Mucosa of gallbladder (tissue), 1 donor: ENCODE measurements at regions not wholly inside any gene's neighbourhood (a gene's known extent, or its start where the extent isn't known, plus 50 kb on each side); places are given as distances from the start of the nearest gene placed in this dataset.

Experiments used
- DNase-seq: peaks from one replicate; pipeline ENCODE4 v3.0.0-alpha.2; 2020; ENCODE audit warnings: low spot score
- donor health status: DM: no; HTN: no; CAD: no.

DNA sequence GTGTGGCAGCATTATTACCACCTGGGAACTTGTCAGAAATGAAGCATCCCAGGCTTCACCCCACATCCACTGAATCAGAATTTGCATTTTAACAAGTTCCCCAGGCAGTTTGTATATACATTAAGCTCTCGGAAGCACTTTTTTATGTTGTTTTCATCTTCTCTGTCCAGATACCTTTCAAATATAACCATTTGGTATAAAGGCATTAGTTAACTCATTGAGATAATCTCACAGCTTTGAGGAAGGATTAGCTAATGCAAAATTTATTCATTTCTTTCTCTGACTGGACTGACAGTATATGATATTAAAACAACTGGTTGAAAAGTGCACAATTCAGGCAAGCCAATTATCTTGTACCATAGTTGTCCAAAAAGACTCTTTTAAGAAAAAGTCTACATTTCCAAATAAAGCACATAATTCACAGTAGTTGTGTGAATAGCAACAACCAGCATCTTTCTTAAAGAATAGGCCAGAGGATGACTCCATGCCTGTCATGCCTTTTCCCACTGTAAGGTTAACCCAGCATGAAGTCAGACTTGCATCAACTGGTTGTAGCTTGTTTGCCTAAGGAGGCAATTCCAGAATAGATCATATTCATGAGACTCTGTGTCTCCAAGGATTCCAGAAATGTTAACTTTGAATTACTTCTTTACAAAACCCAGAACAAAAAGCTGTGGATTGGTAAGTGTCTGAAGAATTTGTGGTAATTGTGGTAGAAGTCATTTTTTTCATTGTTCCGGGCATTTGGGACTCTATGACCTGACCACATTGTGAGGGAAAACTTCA lies 254.3 kb upstream of the SESN3 start:
- DNase-seq = no peak

DNA sequence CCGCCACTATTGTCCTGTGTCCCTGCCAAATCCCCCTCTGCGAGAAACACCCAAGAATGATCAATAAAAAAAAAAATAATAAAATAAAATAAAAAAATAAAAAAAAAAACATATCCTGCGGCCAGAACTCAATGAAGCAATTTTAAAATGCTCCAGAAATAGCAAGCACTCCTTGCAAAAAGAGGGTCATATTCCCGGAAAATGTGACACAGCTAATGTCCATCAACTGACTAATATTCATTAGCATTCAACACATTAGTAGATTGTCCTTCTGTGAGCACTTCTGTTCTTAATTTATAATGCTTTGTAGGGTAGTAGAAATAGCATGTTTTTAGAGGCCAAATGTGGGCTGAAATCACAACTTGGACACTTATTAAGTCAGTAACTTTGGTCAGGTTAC lies 252.3 kb upstream of the SESN3 start:
- DNase-seq = no peak

DNA sequence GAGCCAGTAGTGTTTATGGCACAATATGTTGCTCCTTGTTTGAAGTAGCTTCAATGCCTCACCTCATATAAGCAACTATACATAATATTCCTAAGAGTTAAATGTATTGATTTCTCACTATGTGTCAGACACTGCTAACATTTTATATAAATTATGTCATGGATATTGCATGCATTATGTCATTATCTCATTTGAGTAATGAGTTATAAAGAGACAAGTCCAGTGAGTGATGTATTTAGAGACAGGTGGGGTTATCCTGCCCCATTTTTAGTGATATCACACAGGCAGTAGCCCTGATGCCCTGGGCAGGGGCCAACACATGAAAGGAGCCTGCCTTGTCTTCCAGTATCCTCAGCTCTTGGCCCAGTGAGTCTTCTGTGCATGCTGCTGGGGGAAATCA lies 247.0 kb upstream of the SESN3 start:
- DNase-seq = no peak

DNA sequence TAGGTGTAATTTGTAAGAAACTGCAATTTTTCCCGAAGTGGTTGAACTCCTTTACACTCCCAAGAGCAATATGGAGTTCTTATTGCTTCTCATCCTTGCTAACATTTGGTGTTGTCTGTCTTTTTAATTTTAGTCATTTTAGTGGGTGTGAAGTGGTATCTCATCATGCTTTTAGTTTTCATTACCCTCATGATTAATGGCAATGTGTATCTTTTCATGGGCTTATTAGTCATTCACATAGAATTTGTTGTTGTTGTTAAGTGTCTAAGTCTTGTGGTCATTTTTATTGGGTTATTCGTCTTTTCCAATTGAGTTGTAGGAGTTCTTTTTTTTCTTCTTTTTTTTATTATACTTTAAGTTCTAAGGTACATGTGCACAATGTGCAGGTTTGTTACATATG lies 238.3 kb upstream of the SESN3 start:
- no peak for DNase-seq

DNA sequence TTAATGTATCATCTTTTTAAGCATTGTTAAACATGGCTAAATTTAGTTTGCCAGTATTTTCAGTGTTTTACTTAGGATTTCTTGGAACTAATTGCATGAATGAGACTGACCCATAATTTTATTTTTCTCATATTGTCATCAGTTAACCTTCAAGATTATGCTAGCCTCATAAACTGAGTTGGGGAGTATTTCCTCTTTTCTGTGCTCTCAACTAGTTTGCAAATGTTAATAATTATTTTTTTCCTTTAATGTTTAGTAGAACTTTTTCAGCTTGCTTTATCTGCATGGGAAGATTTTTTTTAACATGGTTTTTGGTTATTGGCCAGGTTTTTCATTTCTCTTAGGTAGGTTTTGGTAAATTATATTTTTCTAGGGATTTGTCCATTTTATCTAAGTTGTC lies 235.4 kb upstream of the SESN3 start:
- no peak for DNase-seq

DNA sequence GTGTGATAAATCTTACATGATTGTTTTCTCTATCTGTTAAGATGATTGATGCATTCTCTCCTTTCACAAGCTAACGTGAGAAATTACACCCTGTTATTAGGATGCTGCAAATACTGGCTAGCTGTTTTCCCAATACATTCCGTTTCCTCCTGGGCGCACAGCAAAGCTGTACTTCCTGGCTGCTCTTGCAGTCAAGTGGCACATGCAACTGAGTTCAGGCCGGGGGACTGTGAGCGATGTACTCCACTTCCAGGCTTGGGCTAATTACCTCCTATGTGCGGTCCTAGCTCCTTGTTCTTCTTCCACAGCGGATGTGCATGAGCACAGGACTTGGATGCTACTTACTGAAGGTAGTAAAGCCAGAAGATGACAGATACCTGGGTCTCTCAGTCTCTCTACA lies 234.9 kb upstream of the SESN3 start:
- no peak for DNase-seq

DNA sequence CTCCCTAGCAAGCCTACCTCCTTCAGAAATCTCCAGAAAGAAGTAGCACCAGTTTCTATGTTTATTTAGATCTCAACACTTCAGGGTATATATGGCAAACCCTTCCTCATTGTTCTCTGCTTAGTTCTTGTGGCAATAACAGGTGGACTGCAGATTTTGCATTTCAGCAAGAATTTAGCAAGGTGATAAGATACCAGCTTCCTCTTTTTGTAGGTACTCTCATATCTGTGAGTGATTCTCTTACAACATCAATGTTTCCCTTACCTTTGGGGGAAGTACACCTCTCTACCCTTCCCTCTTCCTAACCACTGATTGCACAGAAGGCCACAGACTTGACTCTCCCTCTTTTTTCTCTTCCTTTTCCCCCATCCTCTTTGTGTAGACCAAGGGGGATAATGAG lies 230.9 kb upstream of the SESN3 start:
- no peak for DNase-seq

DNA sequence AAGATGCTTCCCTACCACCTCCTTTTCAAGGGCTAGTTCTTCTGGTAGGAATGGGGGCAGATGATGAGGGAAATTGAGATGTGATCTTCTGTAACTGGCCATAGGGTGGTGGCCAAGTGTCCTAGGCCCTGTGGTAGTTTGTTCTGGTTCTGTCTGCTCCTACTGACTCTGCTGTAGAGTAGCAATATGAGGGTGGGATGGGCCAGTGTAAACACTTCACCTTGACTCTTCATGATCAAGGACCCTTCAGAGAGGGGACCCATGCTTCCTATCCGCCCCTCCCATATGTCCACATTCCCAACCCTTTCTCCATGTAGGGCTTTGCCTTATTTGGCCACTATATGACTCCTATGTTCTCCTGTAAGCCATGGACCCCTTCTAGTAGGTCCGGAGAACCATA lies 230.3 kb upstream of the SESN3 start:
- DNase-seq = no peak

DNA sequence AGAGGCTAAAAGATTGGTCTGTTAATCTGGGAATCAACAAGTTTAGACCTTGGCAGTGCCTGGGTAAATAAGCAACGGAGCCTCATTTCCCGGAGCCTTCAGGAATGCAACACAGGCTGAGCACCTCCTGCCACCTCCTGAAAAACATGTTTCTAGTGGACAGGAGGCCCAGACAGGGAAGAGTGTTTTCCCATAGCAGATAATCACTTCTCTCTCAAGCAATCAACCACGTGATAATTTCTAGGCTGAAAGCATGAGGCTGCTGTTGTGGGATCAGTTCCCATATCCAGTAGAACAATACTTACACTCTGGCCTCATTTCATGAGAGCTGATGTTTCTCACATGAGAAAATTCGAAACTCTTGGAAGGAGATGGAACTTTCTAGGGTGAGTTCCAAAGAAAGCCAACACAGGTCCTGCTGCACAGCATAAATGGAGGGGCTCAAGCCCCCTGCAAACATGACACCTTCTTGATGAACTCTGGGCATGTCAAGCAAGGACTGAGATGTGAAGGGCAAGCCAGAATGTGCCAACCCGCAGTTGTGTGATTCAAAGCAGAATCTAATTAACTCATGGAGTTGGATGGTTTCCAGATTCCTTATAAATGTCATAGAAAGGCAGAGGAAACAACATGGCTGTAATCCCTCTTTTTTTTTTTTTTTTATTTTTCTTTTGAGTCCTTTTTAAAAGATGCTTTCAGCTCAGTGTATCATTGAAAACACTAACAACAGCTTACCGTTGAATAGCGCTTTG lies 228.5 kb upstream of the SESN3 start:
- no peak for DNase-seq

DNA sequence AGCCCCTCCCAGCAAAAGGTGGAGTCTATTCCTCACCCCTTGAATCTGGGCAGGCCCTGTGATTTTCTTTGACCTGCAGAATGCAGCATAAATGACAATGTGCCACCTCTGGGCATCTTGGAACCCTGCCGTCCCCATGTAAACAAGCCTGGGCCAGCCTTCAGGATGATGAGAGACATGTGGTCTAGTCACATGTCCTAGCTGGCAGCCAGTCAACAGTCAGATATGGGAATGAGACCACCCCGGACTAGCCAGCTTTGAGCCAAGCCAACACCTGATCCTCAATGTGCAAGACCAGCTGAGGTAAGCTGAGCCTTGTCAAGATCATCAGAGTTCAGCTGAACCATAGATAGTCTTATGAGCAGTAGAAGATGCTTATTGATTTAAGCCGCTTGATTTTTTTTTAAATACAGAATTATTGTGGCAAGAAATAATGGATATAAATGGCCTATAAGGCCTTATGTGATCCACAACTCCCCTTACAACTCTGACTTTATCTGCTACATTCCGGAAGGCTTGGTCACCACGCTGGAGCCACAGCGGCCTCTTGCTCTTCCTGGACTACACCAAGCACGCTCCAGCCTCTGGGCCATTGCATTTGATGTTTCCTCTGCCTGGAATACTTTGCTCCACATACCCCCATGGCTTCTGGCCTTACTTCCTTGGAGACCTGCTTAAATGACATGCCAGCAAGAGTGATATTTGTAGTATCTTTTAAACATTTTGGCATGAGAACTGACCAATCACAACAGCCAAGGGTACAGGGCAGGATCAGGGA lies 225.9 kb upstream of the SESN3 start:
- DNase-seq = no peak

DNA sequence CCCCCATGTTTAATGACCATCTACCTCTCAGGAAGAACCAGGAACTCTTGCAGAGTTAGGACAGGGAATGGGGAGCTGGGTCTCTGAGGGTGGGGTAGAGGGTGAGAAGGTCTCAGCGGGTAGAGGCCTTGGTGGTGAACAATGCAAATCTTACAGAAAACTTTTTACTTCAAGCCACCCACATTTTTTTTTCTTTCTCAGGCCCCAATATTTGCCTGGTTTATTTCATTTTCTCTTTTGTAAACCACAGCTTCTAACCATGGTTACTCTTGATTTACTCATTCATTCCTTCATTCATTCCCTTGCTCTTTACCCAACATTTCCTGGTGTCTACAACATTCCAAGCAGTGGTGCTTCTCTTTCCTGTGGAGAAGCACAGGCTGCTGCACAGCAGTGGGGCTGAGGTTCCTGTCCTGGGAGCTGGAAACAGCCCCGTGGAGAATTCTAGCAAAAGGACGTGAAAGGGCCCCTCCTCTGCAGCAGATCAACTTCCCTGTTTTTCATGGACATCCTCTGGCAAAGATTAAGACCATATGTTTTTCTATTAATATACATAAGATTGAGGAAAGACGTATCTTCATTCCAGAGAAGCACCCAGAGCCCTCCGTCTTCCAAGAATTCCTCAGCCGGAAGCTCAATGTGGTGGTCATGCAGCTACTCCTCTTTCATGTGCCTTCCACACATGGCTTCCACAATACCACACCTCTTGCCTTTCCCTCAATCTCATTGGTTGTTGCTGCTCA lies 224.4 kb upstream of the SESN3 start:
- DNase-seq = no peak

DNA sequence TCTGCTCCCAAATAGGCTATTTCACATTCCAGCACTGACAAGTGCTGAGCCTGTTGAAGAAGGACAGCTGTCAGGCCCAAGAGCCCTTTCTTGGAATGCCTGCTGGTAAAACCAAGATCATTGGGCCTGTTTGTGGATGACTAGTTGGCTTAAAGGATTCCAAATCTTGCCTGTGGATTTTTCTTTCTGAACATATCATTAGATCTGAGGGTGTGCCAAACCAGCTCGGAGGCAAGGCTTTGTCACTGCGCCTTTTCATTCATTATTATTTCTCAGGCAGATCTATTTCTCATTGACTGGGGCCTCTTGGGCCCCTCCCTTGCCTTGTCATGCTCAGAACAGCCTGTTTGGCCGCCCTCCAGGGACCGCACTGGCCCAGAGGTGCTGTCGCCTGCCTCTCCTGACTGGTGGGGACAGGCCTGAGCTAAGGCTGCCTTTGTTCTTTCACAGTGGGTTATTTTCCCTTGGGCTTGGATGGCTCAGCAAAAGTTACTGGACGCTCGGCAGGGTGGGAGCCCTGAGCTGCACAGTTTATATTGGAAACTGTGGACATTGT lies 222.7 kb upstream of the SESN3 start:
- DNase-seq = peak; percentile 68

DNA sequence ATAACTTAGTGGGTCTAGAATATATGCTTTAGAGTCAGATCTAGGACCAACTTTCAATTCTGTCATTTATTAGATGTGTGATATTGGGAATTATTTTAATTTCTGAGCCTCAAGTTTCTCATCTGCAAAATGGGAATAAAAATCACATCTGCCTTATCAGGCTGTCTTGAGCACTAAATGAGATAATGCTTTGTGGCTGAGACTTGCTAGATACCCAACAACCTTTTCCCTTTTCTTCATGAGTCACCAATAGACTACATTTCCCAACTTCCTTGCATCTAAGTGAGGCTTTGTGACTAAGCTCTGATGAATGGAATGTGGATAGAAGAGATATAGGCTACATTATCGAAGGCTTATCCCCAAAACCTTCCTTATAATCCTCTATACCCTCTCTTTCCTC lies 220.7 kb upstream of the SESN3 start:
- DNase-seq = no peak

DNA sequence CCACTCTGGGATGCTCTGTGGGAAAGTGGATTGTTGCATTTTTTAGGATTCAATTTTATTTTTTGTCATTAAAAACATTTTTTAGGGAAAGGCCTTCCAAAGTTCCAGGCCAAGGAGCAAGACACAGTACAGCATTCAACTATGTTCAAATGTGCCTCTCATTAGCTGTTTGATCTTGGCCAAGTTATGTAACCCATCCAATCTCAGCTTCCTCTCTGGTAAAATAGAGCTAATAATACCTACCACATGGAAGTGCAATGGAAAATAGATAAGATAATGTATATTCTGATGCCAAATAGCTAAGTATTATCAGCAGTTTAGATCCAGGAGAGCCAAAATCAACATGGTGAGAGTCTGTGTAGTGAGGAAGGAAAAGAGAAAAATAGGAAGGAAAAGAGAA lies 220.3 kb upstream of the SESN3 start:
- no peak for DNase-seq

DNA sequence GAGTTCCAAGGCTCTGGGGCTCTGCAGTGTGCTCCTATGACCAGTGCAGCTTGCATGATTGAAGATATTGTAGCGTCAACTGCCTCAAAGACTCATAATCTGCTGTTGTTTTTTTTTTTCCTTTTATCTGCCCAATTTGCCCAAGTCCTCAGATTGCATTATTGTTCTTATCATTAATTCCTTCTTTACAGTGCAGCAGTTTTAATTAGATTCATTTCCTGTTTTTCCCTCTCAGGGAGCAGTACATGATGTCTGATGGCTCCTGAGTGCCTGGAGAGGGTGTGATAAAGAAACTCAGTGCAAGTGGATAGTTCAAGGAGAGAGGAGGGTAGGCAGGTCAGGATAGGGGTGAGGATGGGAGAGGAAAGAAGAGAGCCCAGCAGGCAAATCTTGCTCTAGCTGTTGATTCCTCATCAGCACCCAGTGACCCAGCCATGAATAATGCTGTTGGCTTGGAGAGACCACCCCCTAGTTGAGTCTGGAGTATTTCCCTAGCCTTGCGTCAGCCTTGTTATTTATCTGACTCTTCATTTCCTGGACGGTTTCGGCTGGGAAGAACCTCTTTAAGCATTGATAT lies 219.6 kb upstream of the SESN3 start:
- DNase-seq = no peak

DNA sequence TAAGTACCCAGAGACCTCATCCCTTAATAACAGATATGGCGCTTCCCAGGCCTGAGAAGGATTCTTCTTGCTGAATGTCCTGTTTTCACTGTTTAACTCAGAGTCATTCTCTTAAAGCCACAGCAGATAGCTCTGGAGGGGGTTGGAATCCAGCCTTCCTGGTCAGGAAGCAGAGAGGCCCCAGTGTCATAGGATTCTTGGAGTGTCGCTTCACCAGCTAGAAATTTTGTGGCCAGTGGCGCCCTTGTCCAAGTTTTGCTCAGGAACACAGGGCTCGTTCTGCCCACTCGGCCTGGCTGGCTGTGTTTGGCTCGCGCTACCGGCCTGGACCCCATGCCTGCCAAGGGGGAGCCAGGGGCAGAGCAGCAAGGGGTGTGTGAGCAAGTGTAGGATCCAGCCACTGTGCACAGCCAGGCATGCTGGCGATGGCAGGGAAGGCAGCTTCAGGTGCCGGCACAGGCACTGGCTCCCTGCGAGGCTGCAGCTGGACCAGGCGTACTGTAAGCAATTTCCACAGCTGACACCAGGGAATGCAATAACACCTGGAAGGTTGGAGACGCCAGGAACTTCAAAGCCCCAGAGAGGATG lies 214.8 kb upstream of the SESN3 start:
- DNase-seq = no peak

DNA sequence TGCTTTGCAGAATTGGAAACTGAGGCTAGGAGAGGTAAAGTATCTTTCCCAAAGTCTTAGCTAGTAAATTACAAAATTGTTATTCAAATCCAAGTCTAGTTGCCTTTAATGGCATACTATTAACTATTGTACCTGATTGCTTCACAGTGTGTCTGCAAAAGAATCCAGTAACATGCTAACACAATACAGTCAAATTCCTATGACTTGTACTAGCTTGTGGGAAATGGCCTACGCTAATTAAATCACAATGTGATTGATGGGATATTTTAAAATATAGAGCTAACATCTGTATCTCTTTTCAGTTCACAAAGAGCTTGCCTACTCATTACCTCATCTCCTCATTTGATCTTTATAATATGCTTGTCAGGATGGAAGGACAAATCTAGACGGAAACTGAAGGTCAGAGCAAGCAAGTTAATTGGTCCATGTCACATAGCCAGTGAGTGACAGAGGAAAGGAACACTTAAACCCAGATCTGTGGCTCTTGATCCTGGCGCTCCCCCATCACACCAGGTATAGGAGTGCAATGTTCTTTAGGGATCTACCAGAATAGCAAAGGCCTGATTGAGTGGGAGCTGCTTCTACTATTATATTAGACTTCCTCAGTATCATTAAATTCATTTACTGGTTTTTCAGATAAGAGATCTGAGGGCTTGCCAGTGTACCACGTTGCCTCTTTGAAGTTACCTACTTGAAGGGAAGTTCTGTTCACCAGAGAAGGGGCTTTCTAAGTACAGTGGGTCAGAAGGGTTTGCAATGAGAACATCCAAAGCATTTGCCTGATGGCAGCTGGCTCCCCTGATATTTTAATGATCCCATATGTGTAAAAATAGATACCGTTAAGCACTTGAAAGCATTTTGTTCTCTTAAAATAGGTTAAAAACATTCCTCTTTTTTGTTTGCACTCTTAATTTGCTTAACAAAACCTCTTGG lies 213.6 kb upstream of the SESN3 start:
- DNase-seq = no peak

DNA sequence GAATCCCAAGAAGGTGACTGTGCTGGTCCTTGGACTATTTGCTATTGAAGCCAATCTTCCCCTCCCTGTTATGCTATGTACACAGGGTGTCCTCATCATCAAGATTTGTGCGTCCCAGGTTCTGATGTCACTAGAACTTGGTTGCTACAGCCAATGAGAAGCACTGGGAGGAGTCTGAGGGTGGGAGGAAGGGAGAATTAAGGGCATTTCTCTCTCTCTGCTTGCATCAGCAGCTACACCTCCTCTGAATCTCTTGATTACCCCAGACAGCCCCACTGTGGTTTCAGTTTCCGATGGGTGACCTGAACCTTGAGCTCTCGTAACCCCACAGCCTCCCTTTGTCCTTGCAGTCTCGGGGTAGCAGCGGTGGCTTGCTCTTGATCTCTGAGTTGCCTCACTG lies 212.4 kb upstream of the SESN3 start:
- DNase-seq = no peak

DNA sequence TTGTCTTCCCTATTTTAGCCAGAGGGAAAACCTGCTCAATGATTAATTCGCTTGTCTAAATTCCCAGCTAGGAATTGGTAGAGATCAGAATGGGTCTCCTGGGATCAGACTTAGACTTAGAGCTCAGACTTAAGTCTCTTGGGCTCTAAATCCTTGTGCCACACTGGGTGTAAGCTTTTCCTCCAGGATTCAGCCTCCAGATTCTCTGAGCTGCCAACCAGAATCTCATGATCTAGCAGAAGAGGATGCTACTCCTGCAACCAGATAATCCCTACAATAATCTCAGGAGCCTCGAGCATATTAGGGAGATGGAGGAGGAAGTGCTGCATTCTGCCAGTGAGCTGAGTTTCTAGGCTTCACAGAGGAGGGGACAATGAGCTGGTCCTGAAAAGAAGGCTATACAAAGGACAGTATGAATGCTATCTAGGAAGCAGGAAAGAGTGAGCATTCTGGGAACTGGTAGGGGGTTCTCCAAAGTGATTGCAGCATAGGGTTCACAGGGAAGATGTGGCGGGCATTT lies 211.6 kb upstream of the SESN3 start:
- DNase-seq = no peak
